ENCODE measurements at regions not wholly inside any gene's neighbourhood (a gene's known extent, or its start where the extent isn't known, plus 50 kb on each side); places are given as distances from the start of the nearest gene placed in this dataset.

GRCh38 chr12:85657836-85658630, 178.2 kb downstream of the RASSF9 start:
- no peaks in the 10 kb centered on the region for H3K27me3 Mint-ChIP-seq
- DNase-seq (ENCODE audit: low spot score) (no peak), ATAC-seq (no peak)
- H3K36me3 Mint-ChIP-seq, result no peaks in the 10 kb centered on the region
- peaks cover 11% of the 10 kb centered on the region for H3K9me3 Mint-ChIP-seq
- no peak overlapping the region for H3K4me3 Mint-ChIP-seq
- H3K4me1 Mint-ChIP-seq (ENCODE audit: low read depth in 2 of 2), result no peaks in the 10 kb centered on the region
- no peak overlapping the region for H3K27ac Mint-ChIP-seq

- H3K9me3 Mint-ChIP-seq, result peaks cover 14% of the 10 kb centered on the region
- DNase-seq (ENCODE audit: low spot score) (no peak), ATAC-seq (no peak)
- H3K4me3 Mint-ChIP-seq, result no peak overlapping the region
- no peak overlapping the region for H3K27ac Mint-ChIP-seq
- H3K27me3 Mint-ChIP-seq, result peaks cover 0 to 2% of the 10 kb centered on the region in 2 donors
- H3K36me3 Mint-ChIP-seq, result no peaks in the 10 kb centered on the region
- no peaks in the 10 kb centered on the region for H3K4me1 Mint-ChIP-seq (ENCODE audit: low read depth in 2 of 2)
These were observed 176.3 kb downstream of the RASSF9 start for GRCh38 chr12:85659754-85660530.

GRCh38 chr12:85661461-85662206, 174.6 kb downstream of the RASSF9 start:
- DNase-seq (ENCODE audit: low spot score), result no peak
- no peak overlapping the region for H3K27ac Mint-ChIP-seq
- H3K9me3 Mint-ChIP-seq, result peaks cover 14% of the 10 kb centered on the region
- no peaks in the 10 kb centered on the region for H3K36me3 Mint-ChIP-seq
- no peak for ATAC-seq
- H3K4me1 Mint-ChIP-seq (ENCODE audit: low read depth in 2 of 2), result no peaks in the 10 kb centered on the region
- peaks cover 0 to 2% of the 10 kb centered on the region in 2 donors for H3K27me3 Mint-ChIP-seq
- no peak overlapping the region for H3K4me3 Mint-ChIP-seq

GRCh38 chr12:85662207-85662602, 174.0 kb downstream of the RASSF9 start:
- peaks cover 0 to 2% of the 10 kb centered on the region in 2 donors for H3K27me3 Mint-ChIP-seq
- ATAC-seq (no peak), DNase-seq (ENCODE audit: low spot score) (no peak)
- no peaks in the 10 kb centered on the region for H3K36me3 Mint-ChIP-seq
- no peak overlapping the region for H3K27ac Mint-ChIP-seq
- no peak overlapping the region for H3K4me3 Mint-ChIP-seq
- no peaks in the 10 kb centered on the region for H3K4me1 Mint-ChIP-seq (ENCODE audit: low read depth in 2 of 2)
- H3K9me3 Mint-ChIP-seq, result peaks cover 14% of the 10 kb centered on the region

- H3K27ac Mint-ChIP-seq, result no peak overlapping the region
- H3K4me1 Mint-ChIP-seq (ENCODE audit: low read depth in 2 of 2), result no peaks in the 10 kb centered on the region
- H3K36me3 Mint-ChIP-seq, result no peaks in the 10 kb centered on the region
- H3K4me3 Mint-ChIP-seq, result no peak overlapping the region
- peaks cover 11% of the 10 kb centered on the region for H3K9me3 Mint-ChIP-seq
- no peak for ATAC-seq
- peaks cover 0 to 2% of the 10 kb centered on the region in 2 donors for H3K27me3 Mint-ChIP-seq
- no peak for DNase-seq (ENCODE audit: low spot score)
These were observed 172.6 kb downstream of the RASSF9 start for GRCh38 chr12:85663631-85664030.

- Mint-ChIP-seq H3K36me3 (no peaks in the 10 kb centered on the region), H3K9me3 (peaks cover 8% of the 10 kb centered on the region)
These were observed 171.8 kb downstream of the RASSF9 start for GRCh38 chr12:85664429-85664828.

GRCh38 chr12:85669911-85670310, 166.3 kb downstream of the RASSF9 start:
- ATAC-seq (no peak), DNase-seq (ENCODE audit: low spot score) (no peak)
- Mint-ChIP-seq H3K27ac (no peak overlapping the region), H3K9me3 (no peaks in the 10 kb centered on the region), H3K4me3 (no peak overlapping the region), H3K4me1 (ENCODE audit: low read depth in 2 of 2) (no peaks in the 10 kb centered on the region), H3K27me3 (no peaks in the 10 kb centered on the region), H3K36me3 (no peaks in the 10 kb centered on the region)

More at GRCh38 chr12:85664429-85664828, 171.8 kb downstream of the RASSF9 start:
- Mint-ChIP-seq H3K27ac (no peak overlapping the region), H3K4me1 (ENCODE audit: low read depth in 2 of 2) (no peaks in the 10 kb centered on the region), H3K4me3 (no peak overlapping the region), H3K27me3 (peaks cover 0 to 2% of the 10 kb centered on the region in 2 donors)
- no peak for DNase-seq (ENCODE audit: low spot score)
- ATAC-seq, result no peak

GRCh38 chr12:85672436-85672835, 163.8 kb downstream of the RASSF9 start:
- Mint-ChIP-seq H3K4me3 (no peak overlapping the region), H3K27me3 (no peaks in the 10 kb centered on the region)

GRCh38 chr12:85673921-85674420, 162.2 kb downstream of the RASSF9 start:
- no peak for ATAC-seq
- no peaks in the 10 kb centered on the region for H3K27me3 Mint-ChIP-seq
- no peaks in the 10 kb centered on the region for H3K9me3 Mint-ChIP-seq
- H3K4me1 Mint-ChIP-seq (ENCODE audit: low read depth in 2 of 2), result no peaks in the 10 kb centered on the region
- H3K27ac Mint-ChIP-seq, result no peak overlapping the region
- no peak for DNase-seq (ENCODE audit: low spot score)
- no peaks in the 10 kb centered on the region for H3K36me3 Mint-ChIP-seq
- no peak overlapping the region for H3K4me3 Mint-ChIP-seq

More at GRCh38 chr12:85672436-85672835, 163.8 kb downstream of the RASSF9 start:
- DNase-seq (ENCODE audit: low spot score) (no peak), ATAC-seq (no peak)
- Mint-ChIP-seq H3K9me3 (no peaks in the 10 kb centered on the region), H3K36me3 (no peaks in the 10 kb centered on the region), H3K4me1 (ENCODE audit: low read depth in 2 of 2) (no peaks in the 10 kb centered on the region), H3K27ac (no peak overlapping the region)

- DNase-seq (ENCODE audit: low spot score) (no peak), ATAC-seq (no peak)
- H3K27ac Mint-ChIP-seq, result no peak overlapping the region
- no peak overlapping the region for H3K4me3 Mint-ChIP-seq
- peaks cover 7% of the 10 kb centered on the region for H3K9me3 Mint-ChIP-seq
- peaks cover 5% of the 10 kb centered on the region for H3K36me3 Mint-ChIP-seq
- no peaks in the 10 kb centered on the region for H3K27me3 Mint-ChIP-seq
- no peaks in the 10 kb centered on the region for H3K4me1 Mint-ChIP-seq (ENCODE audit: low read depth in 2 of 2)
These were observed 159.1 kb downstream of the RASSF9 start for GRCh38 chr12:85676816-85677749.

- DNase-seq (ENCODE audit: low spot score) (no peak), ATAC-seq (no peak)
- peaks cover 5% of the 10 kb centered on the region for H3K36me3 Mint-ChIP-seq
- H3K27me3 Mint-ChIP-seq, result no peaks in the 10 kb centered on the region
- no peak overlapping the region for H3K4me3 Mint-ChIP-seq
- H3K27ac Mint-ChIP-seq, result no peak overlapping the region
- peaks cover 7% of the 10 kb centered on the region for H3K9me3 Mint-ChIP-seq
- no peaks in the 10 kb centered on the region for H3K4me1 Mint-ChIP-seq (ENCODE audit: low read depth in 2 of 2)
These were observed 156.9 kb downstream of the RASSF9 start for GRCh38 chr12:85679296-85679695.

- peaks cover 5% of the 10 kb centered on the region for H3K36me3 Mint-ChIP-seq
- H3K4me3 Mint-ChIP-seq, result no peak overlapping the region
- H3K9me3 Mint-ChIP-seq, result peaks cover 10% of the 10 kb centered on the region
- no peaks in the 10 kb centered on the region for H3K27me3 Mint-ChIP-seq
- H3K4me1 Mint-ChIP-seq (ENCODE audit: low read depth in 2 of 2), result no peaks in the 10 kb centered on the region
- no peak for ATAC-seq
- DNase-seq (ENCODE audit: low spot score), result no peak
- no peak overlapping the region for H3K27ac Mint-ChIP-seq
These were observed 155.3 kb downstream of the RASSF9 start for GRCh38 chr12:85680881-85681280.

GRCh38 chr12:85681333-85681732, 154.9 kb downstream of the RASSF9 start:
- Mint-ChIP-seq H3K4me1 (ENCODE audit: low read depth in 2 of 2) (no peaks in the 10 kb centered on the region), H3K27ac (no peak overlapping the region), H3K9me3 (peaks cover 10% of the 10 kb centered on the region), H3K4me3 (no peak overlapping the region), H3K36me3 (peaks cover 5% of the 10 kb centered on the region), H3K27me3 (no peaks in the 10 kb centered on the region)
- ATAC-seq, result no peak
- DNase-seq (ENCODE audit: low spot score), result no peak
